Stomach (tissue), 8 donors: ENCODE measurements at regions not wholly inside any gene's neighbourhood (a gene's known extent, or its start where the extent isn't known, plus 50 kb on each side); places are given as distances from the start of the nearest gene placed in this dataset.

ENCODE experiments used
- DNase-seq, 2 donors: peaks; one replicate each; pipeline versions ENCODE4 v3.0.0 to v3.0.0-alpha.2; 2013 to 2019
- H3K27ac ChIP-seq, 5 donors: fragments of 200-600 bp in 4 of 5; sonication (generic) in 4 of 5; one replicate each; pipeline ENCODE4 v1.5.1; 2013 to 2019; ENCODE audit warnings: mild to moderate bottlenecking in 1 of 5, moderate library complexity in 1 of 5
- H3K27me3 ChIP-seq, 3 donors: fragments of 200-600 bp; sonication (generic); one replicate each; pipeline ENCODE4 v1.5.1; 2017 to 2019; ENCODE audit warnings: mixed run types in 1 of 3
- H3K36me3 ChIP-seq, 4 donors: fragments of 200-600 bp; sonication (generic); 1 replicate in 3 of 4; 2 replicates in 1 of 4; pipeline ENCODE4 v1.5.1; 2016 to 2019
- H3K4me1 ChIP-seq, 4 donors: fragments of 200-600 bp; sonication (generic); one replicate each; pipeline ENCODE4 v1.5.1; 2016 to 2019
- H3K4me3 ChIP-seq, 4 donors: fragments of 200-600 bp; sonication (generic) in 3 of 4; one replicate each; pipeline ENCODE4 v1.5.1; 2016 to 2019; ENCODE audit warnings: mild to moderate bottlenecking in 1 of 4
- H3K9me3 ChIP-seq, 4 donors: fragments of 200-600 bp; sonication (generic); one replicate each; pipeline ENCODE4 v1.5.1; 2016 to 2019
- CTCF ChIP-seq, 7 experiments: fragments of 450-650 bp in 4 of 7; fragments of 200-600 bp in 3 of 7; sonication (generic) in 3 of 7; IDR thresholded peaks; one replicate each; pipeline ENCODE4 v1.5.1; 2016 to 2019; ENCODE audit warnings: antibody characterized with exemption in 7 of 7, control low read depth in 2 of 7, mild to moderate bottlenecking in 1 of 7
- EP300 ChIP-seq: sonication (generic); formaldehyde crosslinking; IDR thresholded peaks from one replicate; pipeline ENCODE4 v1.6.1; 2017; ENCODE audit warnings: antibody characterized with exemption
- POLR2A ChIP-seq, 4 donors: fragments of 450-650 bp; IDR thresholded peaks; one replicate each; pipeline ENCODE4 v1.6.1; 2016; ENCODE audit warnings: antibody characterized with exemption in 4 of 4, control low read depth in 2 of 4, mild to moderate bottlenecking in 1 of 4, moderate library complexity in 1 of 4
- POLR2AphosphoS5 ChIP-seq, 3 donors: sonication (generic); formaldehyde crosslinking; IDR thresholded peaks; one replicate each; pipeline ENCODE4 v1.6.1; 2016; ENCODE audit warnings: antibody characterized with exemption in 3 of 3
- WGBS, 5 donors: extraction: QIAGEN DNeasy Blood & Tissue Kit in 3 of 5; methylation state at CpG; one replicate each; pipeline versions ENCODE4 v1.1.5 to v1.1.7; 2013 to 2018; 5-methylcytosine and 5-hydroxymethylcytosine counted together
- intact Hi-C: fragments of 100-400 bp; cut with DNase I; formaldehyde crosslinking; loops from one replicate; pipeline ENCODE4 v1.15.1; 2023; ENCODE audit warnings: low total_unique reads
- donor health status: healthy with polysubstance abuse.
- donor health status: Bipolar disorder and iron deficiency.
- donor health status: healthy.

DNA sequence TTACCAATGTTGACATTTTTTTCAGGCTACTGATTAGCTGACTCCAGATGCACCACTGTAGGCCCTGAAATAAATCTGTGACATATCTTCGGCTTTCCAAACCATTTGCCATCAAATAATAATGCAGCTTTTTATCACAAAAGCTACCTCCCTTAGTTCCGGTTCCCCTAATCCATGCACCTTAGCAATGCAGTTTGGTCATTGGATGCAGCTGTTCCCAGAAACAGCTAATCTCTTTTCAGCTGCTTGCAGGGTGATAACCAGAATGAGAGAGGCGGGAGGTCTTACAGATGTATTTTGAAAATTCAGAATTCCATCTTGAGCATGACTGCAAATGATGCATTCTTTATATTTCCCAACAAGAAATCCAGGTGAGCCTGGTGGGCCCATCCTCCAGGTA lies 646.2 kb downstream of the SOX5 start:
- DNase-seq, result no peak
- 85 to 91% (median 87%) methylated on average over 3 of the region's 3 CpGs for WGBS, 5 donors
- intact Hi-C loops, result no loop called here
- H3K27ac ChIP-seq, result no peak overlapping the region
- H3K27me3 ChIP-seq, result no peaks in the 10 kb centered on the region
- no peak overlapping the region for H3K4me3 ChIP-seq
- no peaks in the 10 kb centered on the region for H3K9me3 ChIP-seq
- no peak for TF ChIP-seq POLR2A (IDR thresholded peaks at IDR 0.05)
- TF ChIP-seq POLR2AphosphoS5 (IDR thresholded peaks at IDR 0.05), result no peak
- TF ChIP-seq EP300, result no peak
- no peak for TF ChIP-seq CTCF (IDR thresholded peaks at IDR 0.05)
- no peaks in the 10 kb centered on the region for H3K36me3 ChIP-seq
- H3K4me1 ChIP-seq, result no peaks in the 10 kb centered on the region

DNA sequence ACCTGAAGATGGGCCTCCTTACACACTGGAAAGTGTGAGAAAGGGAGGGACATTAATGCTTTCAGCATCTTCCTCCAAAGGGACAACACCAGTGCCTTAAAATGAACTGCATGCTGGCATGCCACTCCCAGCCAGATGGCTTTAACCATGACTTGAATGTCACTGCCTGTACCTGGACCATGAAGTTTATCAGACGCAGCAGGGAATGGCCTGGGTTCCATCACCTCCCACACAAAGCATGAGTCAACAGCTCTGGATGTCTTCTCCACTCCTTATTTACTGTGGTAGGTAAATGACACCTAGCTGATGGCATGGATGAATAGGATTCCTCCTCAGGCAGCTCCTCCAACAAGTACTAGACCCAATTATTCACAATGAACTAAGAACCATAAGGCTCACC lies 645.6 kb downstream of the SOX5 start:
- Histone ChIP-seq H3K27me3 (no peaks in the 10 kb centered on the region), H3K9me3 (no peaks in the 10 kb centered on the region), H3K4me1 (no peaks in the 10 kb centered on the region), H3K36me3 (no peaks in the 10 kb centered on the region), H3K4me3 (no peak overlapping the region), H3K27ac (no peak overlapping the region)
- TF ChIP-seq POLR2AphosphoS5 (IDR thresholded peaks at IDR 0.05) (no peak), POLR2A (IDR thresholded peaks at IDR 0.05) (no peak), CTCF (IDR thresholded peaks at IDR 0.05) (no peak), EP300 (no peak)
- 88 to 98% (median 89%) methylated on average over 1 of the region's 1 CpG; no CpG with 5 or more reads in 1 of the 5 donors for WGBS, 5 donors
- no peak for DNase-seq
- intact Hi-C loops, result no loop called here

- Histone ChIP-seq H3K9me3 (no peaks in the 10 kb centered on the region), H3K36me3 (no peaks in the 10 kb centered on the region), H3K4me3 (no peak overlapping the region), H3K27me3 (no peaks in the 10 kb centered on the region), H3K27ac (no peak overlapping the region), H3K4me1 (no peaks in the 10 kb centered on the region)
- intact Hi-C loops, result no loop called here
- TF ChIP-seq POLR2AphosphoS5 (IDR thresholded peaks at IDR 0.05) (no peak), POLR2A (IDR thresholded peaks at IDR 0.05) (no peak)
- WGBS, 5 donors, result 78 to 91% (median 86%) methylated on average over 2 of the region's 2 CpGs
- DNase-seq, result no peak
These were observed 615.5 kb downstream of the SOX5 start for GRCh38 chr12:23333938-23334337.

GRCh38 chr12:23335593-23335992 lies 613.9 kb downstream of the SOX5 start:
- Histone ChIP-seq H3K27me3 (no peaks in the 10 kb centered on the region), H3K4me3 (no peak overlapping the region), H3K4me1 (no peaks in the 10 kb centered on the region), H3K36me3 (no peaks in the 10 kb centered on the region), H3K9me3 (no peaks in the 10 kb centered on the region), H3K27ac (no peak overlapping the region)
- no peak for DNase-seq
- WGBS, 5 donors, result 49 to 69% (median 59%) methylated on average over 3 of the region's 3 CpGs
- intact Hi-C loops, result no loop called here
- TF ChIP-seq POLR2A (IDR thresholded peaks at IDR 0.05) (no peak), CTCF (IDR thresholded peaks at IDR 0.05) (no peak), EP300 (no peak), POLR2AphosphoS5 (IDR thresholded peaks at IDR 0.05) (no peak)

GRCh38 chr12:23337213-23337612 lies 612.3 kb downstream of the SOX5 start:
- TF ChIP-seq CTCF (IDR thresholded peaks at IDR 0.05), result no peak
- TF ChIP-seq POLR2AphosphoS5 (IDR thresholded peaks at IDR 0.05), result no peak
- no peak for TF ChIP-seq POLR2A (IDR thresholded peaks at IDR 0.05)
- TF ChIP-seq EP300, result no peak
- H3K9me3 ChIP-seq, result no peaks in the 10 kb centered on the region
- H3K27me3 ChIP-seq, result no peaks in the 10 kb centered on the region
- no peak for DNase-seq
- no peak overlapping the region for H3K4me3 ChIP-seq
- H3K27ac ChIP-seq, result no peak overlapping the region
- 71 to 91% (median 81%) methylated on average over 3 of the region's 3 CpGs for WGBS, 5 donors
- intact Hi-C loops, result no loop called here
- no peaks in the 10 kb centered on the region for H3K36me3 ChIP-seq
- H3K4me1 ChIP-seq, result no peaks in the 10 kb centered on the region
